ENCODE measurements at regions not wholly inside any gene's neighbourhood (a gene's known extent, or its start where the extent isn't known, plus 50 kb on each side); places are given as distances from the start of the nearest gene placed in this dataset.
A peak's percentile ranks its signal among the peaks of the same experiment; 100 is the strongest.

DNA sequence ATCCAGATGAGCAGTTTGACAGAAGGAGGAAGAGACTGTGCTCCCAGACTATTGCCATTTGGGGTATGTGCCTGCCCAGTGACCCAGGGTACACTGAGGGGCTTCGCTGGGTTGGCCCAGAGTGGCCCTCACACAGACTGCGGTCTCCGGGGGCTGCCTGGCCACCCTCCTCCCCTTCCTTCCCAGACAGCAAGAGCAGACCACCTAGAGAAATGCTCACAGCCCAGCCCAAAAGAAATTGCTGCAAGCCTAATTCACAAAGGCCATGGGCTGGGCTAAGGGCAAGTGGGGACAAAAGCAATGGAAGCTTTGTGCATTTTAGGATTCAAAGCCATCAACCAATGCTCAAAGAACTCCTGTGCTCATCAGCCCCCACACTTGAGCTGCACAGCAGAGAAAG is 277.6 kb downstream of the CDC5L start:
- H3K36me3 ChIP-seq = no peaks in the 10 kb centered on the region
- TF ChIP-seq POLR2A (IDR thresholded peaks at IDR 0.05) = no peak
- TF ChIP-seq, protein P1, sequence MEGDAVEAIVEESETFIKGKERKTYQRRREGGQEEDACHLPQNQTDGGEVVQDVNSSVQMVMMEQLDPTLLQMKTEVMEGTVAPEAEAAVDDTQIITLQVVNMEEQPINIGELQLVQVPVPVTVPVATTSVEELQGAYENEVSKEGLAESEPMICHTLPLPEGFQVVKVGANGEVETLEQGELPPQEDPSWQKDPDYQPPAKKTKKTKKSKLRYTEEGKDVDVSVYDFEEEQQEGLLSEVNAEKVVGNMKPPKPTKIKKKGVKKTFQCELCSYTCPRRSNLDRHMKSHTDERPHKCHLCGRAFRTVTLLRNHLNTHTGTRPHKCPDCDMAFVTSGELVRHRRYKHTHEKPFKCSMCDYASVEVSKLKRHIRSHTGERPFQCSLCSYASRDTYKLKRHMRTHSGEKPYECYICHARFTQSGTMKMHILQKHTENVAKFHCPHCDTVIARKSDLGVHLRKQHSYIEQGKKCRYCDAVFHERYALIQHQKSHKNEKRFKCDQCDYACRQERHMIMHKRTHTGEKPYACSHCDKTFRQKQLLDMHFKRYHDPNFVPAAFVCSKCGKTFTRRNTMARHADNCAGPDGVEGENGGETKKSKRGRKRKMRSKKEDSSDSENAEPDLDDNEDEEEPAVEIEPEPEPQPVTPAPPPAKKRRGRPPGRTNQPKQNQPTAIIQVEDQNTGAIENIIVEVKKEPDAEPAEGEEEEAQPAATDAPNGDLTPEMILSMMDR (IDR thresholded peaks at IDR 0.05) = no peak
- H3K9me3 ChIP-seq = no peaks in the 10 kb centered on the region
- H3K4me1 ChIP-seq = no peaks in the 10 kb centered on the region
- no peak for DNase-seq
- H3K4me3 ChIP-seq = no peak overlapping the region
- no peak overlapping the region for H3K27ac ChIP-seq
- no peaks in the 10 kb centered on the region for H3K27me3 ChIP-seq

DNA sequence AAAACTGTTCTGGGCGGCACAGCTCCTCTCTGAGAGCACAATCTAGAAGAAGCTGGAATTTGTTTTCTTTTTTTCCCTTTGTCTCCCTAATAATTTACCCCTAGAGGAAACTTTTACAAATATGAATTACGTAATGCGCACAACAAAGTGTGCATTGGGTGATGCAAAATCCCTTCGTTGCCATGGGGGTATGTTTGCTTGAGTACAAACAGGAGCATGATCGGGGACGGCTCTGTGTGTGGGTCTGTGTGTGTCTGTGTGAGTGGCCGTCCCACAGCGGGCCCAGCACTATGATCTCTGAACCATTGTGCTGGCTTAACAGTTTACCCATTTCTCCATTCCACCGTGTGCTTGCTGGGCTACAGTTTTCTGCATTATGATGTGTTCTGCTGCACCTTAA is 278.2 kb downstream of the CDC5L start:
- Histone ChIP-seq H3K4me3 (no peak overlapping the region), H3K27ac (no peak overlapping the region), H3K36me3 (no peaks in the 10 kb centered on the region), H3K27me3 (no peaks in the 10 kb centered on the region), H3K4me1 (no peaks in the 10 kb centered on the region), H3K9me3 (no peaks in the 10 kb centered on the region)
- DNase-seq = no peak
- TF ChIP-seq POLR2A (IDR thresholded peaks at IDR 0.05) = no peak
- TF ChIP-seq, protein P1 (IDR thresholded peaks at IDR 0.05) = no peak

DNA sequence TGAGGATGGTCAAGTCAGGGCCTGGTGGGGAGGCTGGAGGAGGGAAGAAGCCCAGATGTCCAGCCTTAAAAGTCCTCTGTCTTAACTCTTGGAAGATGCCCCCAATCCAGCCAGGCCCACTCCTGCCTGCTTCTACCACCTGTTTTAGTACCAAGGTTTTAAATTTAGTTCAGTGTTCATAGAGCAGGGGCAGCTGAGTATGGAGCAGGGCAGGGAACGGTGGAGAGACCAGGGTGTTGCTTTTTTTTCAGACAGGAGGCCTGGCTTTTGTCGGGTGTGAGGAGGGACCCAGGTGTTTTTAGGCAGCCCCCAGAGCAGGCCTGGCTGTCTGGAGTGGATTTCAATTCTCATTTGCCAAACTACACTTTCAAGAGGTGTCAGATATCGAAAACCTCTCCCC is 278.8 kb downstream of the CDC5L start:
- TF ChIP-seq POLR2A (IDR thresholded peaks at IDR 0.05) = no peak
- TF ChIP-seq, protein P1 (IDR thresholded peaks at IDR 0.05) = no peak
- DNase-seq = no peak
- no peaks in the 10 kb centered on the region for H3K36me3 ChIP-seq
- H3K27me3 ChIP-seq = no peaks in the 10 kb centered on the region
- H3K27ac ChIP-seq = no peak overlapping the region
- H3K4me1 ChIP-seq = no peaks in the 10 kb centered on the region
- no peak overlapping the region for H3K4me3 ChIP-seq
- H3K9me3 ChIP-seq = no peaks in the 10 kb centered on the region

DNA sequence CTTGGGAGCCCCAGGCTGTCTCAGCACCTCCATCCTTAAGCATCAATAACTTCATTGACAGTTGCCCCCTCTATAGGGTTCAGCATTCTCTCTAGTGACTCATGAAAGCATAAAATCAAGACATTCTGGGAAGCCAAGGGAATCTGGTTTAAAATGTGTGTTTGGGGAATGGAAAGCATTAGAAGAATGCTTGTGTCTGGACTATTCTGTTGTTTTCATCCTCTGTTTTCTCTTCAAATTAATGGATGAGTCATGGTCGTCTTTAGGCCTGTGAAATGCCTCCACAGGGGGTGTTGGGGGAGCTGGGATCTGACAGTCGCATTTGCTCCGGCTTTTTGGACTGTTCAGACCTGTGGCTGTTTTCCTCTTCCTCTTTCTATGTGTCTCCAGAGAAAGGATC is 279.7 kb downstream of the CDC5L start:
- Histone ChIP-seq H3K36me3 (no peaks in the 10 kb centered on the region), H3K27me3 (no peaks in the 10 kb centered on the region), H3K4me3 (no peak overlapping the region), H3K4me1 (no peaks in the 10 kb centered on the region), H3K27ac (no peak overlapping the region), H3K9me3 (no peaks in the 10 kb centered on the region)
- TF ChIP-seq POLR2A (IDR thresholded peaks at IDR 0.05) = no peak
- TF ChIP-seq, protein P1 (IDR thresholded peaks at IDR 0.05) = no peak
- no peak for DNase-seq

DNA sequence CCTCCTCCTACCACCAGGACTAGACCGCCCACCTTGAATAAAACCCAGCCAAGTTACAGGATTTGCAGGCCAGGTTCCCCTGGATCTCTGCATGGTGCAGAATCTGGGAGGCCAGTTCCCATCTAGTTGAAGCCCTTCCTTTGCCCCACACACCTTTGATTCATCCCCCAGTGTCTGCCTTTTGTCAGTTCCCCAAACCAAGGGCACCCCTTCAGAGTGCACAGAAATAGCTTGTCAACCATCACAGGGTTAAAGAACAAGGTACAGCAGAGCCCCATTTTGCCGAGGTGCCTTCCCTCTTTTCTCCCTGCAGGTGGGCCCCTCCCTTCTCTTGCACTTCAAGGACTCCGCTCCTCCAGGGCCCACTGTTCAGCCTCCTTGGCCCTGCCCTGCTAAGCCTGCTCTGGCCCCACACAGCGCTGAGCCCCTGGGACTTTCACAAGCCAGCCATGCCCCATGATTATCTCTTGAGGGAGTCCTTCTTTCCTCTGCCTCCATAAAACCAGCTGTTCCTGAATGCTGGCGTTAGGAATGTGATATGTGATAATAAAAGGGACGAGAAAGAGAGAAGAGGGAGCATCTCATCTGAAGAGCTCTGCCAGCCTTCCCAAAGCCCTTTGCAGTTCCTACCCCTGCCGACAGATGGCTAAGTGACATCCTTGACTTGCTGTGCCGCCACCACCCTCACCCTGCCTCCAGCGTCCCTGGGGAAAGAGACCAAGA is 280.3 kb downstream of the CDC5L start:
- Histone ChIP-seq H3K27ac (no peak overlapping the region), H3K4me3 (no peak overlapping the region), H3K4me1 (no peaks in the 10 kb centered on the region), H3K27me3 (no peaks in the 10 kb centered on the region), H3K36me3 (no peaks in the 10 kb centered on the region), H3K9me3 (no peaks in the 10 kb centered on the region)
- peak in 2 of 3 donors; percentile 28 to 70 for DNase-seq
- TF ChIP-seq POLR2A (IDR thresholded peaks at IDR 0.05) = no peak
- TF ChIP-seq, protein P1 (IDR thresholded peaks at IDR 0.05) = peak; percentile 10 to 66 (median 58)

Measured in Peyer's patch (tissue), 4 donors.